Trophoblast cell (in vitro differentiated cells and primary cell): ENCODE measurements at regions not wholly inside any gene's neighbourhood (a gene's known extent, or its start where the extent isn't known, plus 50 kb on each side); places are given as distances from the start of the nearest gene placed in this dataset.

Source experiments
- DNase-seq, 2 donors: peaks; one replicate each; pipeline ENCODE4 v3.0.0-alpha.2; 2016
- H2AFZ ChIP-seq: 2 replicates; pipeline ENCODE4 v1.6.1; 2013; ENCODE audit warnings: low read length, moderate library complexity, mild to moderate bottlenecking; ENCODE audit not compliant: insufficient read depth, poor library complexity
- H2AK5ac ChIP-seq: 2 replicates; pipeline ENCODE4 v1.6.1; 2013; ENCODE audit warnings: mild to moderate bottlenecking, low read length
- H2BK120ac ChIP-seq: 2 replicates; pipeline ENCODE4 v1.6.1; 2013; ENCODE audit warnings: low read length, mild to moderate bottlenecking, moderate library complexity; ENCODE audit not compliant: insufficient read depth, poor library complexity
- H2BK12ac ChIP-seq: 2 replicates; pipeline ENCODE4 v1.6.1; 2013; ENCODE audit warnings: mild to moderate bottlenecking, low read length, moderate library complexity
- H2BK5ac ChIP-seq: 2 replicates; pipeline ENCODE4 v1.6.1; 2013; ENCODE audit warnings: low read length, low read depth, moderate library complexity, mild to moderate bottlenecking; ENCODE audit not compliant: poor library complexity
- H3K14ac ChIP-seq: 2 replicates; pipeline ENCODE4 v1.6.1; 2013; ENCODE audit warnings: mild to moderate bottlenecking, low read length
- H3K18ac ChIP-seq: 2 replicates; pipeline ENCODE4 v1.6.1; 2013; ENCODE audit warnings: mild to moderate bottlenecking, low read length
- H3K23ac ChIP-seq: 2 replicates; pipeline ENCODE4 v1.6.1; 2013; ENCODE audit warnings: low read length
- H3K27ac ChIP-seq: 2 replicates; pipeline ENCODE4 v1.5.1; 2013; ENCODE audit warnings: low read depth, mild to moderate bottlenecking, inconsistent platforms, low read length, moderate library complexity
- H3K27me3 ChIP-seq: 2 replicates; pipeline ENCODE4 v1.6.1; 2013; ENCODE audit warnings: inconsistent platforms, mild to moderate bottlenecking, low read length, moderate library complexity; ENCODE audit not compliant: insufficient read depth
- H3K36me3 ChIP-seq, 2 experiments: 1 replicate in 1 of 2; 2 replicates in 1 of 2; pipeline ENCODE4 v1.6.1; 2013; ENCODE audit warnings: low read length in 2 of 2, mild to moderate bottlenecking in 2 of 2, moderate library complexity in 1 of 2; ENCODE audit not compliant: insufficient read depth in 2 of 2, control insufficient read depth in 1 of 2
- H3K4ac ChIP-seq: 2 replicates; pipeline ENCODE4 v1.6.1; 2013; ENCODE audit warnings: low read depth, mild to moderate bottlenecking, low read length, moderate library complexity
- H3K4me1 ChIP-seq, 2 experiments: 1 replicate in 1 of 2; 2 replicates in 1 of 2; pipeline ENCODE4 v1.6.1; 2013; ENCODE audit warnings: low read length in 2 of 2, mild to moderate bottlenecking in 2 of 2, moderate library complexity in 1 of 2; ENCODE audit not compliant: insufficient read depth in 2 of 2, control insufficient read depth in 1 of 2
- H3K4me2 ChIP-seq: 2 replicates; pipeline ENCODE4 v1.6.1; 2013; ENCODE audit warnings: inconsistent platforms, mild to moderate bottlenecking, low read length, moderate library complexity
- H3K4me3 ChIP-seq: 2 replicates; pipeline ENCODE4 v1.5.1; 2013; ENCODE audit warnings: mild to moderate bottlenecking, low read depth, low read length, inconsistent platforms
- H3K79me1 ChIP-seq: one replicate; pipeline ENCODE4 v1.6.1; 2013; ENCODE audit warnings: low read length
- H3K79me2 ChIP-seq: 2 replicates; pipeline ENCODE4 v1.6.1; 2013; ENCODE audit warnings: low read length, mild to moderate bottlenecking; ENCODE audit not compliant: control insufficient read depth, insufficient read depth, poor library complexity
- H3K9ac ChIP-seq: 2 replicates; pipeline ENCODE4 v1.6.1; 2013; ENCODE audit warnings: mild to moderate bottlenecking, low read length
- H3K9me3 ChIP-seq: 2 replicates; pipeline ENCODE4 v1.6.1; 2013; ENCODE audit warnings: low read depth, mild to moderate bottlenecking, control low read depth, inconsistent platforms, low read length; ENCODE audit not compliant: insufficient read depth
- H4K12ac ChIP-seq: 2 replicates; pipeline ENCODE4 v1.6.1; 2013; ENCODE audit warnings: low read depth, mild to moderate bottlenecking, low read length, moderate library complexity
- H4K8ac ChIP-seq: 2 replicates; pipeline ENCODE4 v1.6.1; 2013; ENCODE audit warnings: low read depth, mild to moderate bottlenecking, low read length, moderate library complexity
- H4K91ac ChIP-seq: one replicate; pipeline ENCODE4 v1.6.1; 2013; ENCODE audit warnings: low read depth, mild to moderate bottlenecking, low read length, moderate library complexity
- WGBS: extraction: QIAGEN DNeasy Blood & Tissue Kit; methylation state at CpG from one replicate; pipeline ENCODE4 v1.1.7; 2013; ENCODE audit warnings: missing lambda C conversion rate; ENCODE audit not compliant: insufficient read length, insufficient coverage; ENCODE audit errors: extremely low coverage; 5-methylcytosine and 5-hydroxymethylcytosine counted together

- Histone ChIP-seq H3K4me1 (no peaks in the 10 kb centered on the region), H4K8ac (no peak overlapping the region), H3K79me2 (no peaks in the 10 kb centered on the region), H3K36me3 (no peaks in the 10 kb centered on the region), H4K91ac (no peak overlapping the region), H3K27ac (no peak overlapping the region), H2BK120ac (no peak overlapping the region), H3K23ac (no peak overlapping the region), H3K9ac (no peak overlapping the region), H3K27me3 (no peaks in the 10 kb centered on the region), H3K4me2 (no peak overlapping the region), H3K18ac (no peak overlapping the region), H3K4me3 (no peak overlapping the region), H2AFZ (no peak overlapping the region), H3K79me1 (peaks cover 5% of the 10 kb centered on the region), H2BK5ac (no peak overlapping the region), H3K4ac (no peak overlapping the region), H4K12ac (no peak overlapping the region), H2AK5ac (no peak overlapping the region), H2BK12ac (no peak overlapping the region), H3K9me3 (no peaks in the 10 kb centered on the region), H3K14ac (no peak overlapping the region)
- no CpG with 5 or more reads among the region's 1 CpG for WGBS
- DNase-seq, result peak in 1 of 2 donors; percentile 72
These were observed 201.7 kb upstream of the DCN start for GRCh38 chr12:91384366-91384765.

GRCh38 chr12:91383099-91383498 is 200.5 kb upstream of the DCN start:
- H3K23ac ChIP-seq, result no peak overlapping the region
- no peak overlapping the region for H3K18ac ChIP-seq

GRCh38 chr12:91382081-91382543 is 199.5 kb upstream of the DCN start:
- DNase-seq, result peak; percentile 44 to 90
- Histone ChIP-seq H3K27me3 (no peaks in the 10 kb centered on the region), H3K79me1 (peaks cover 5% of the 10 kb centered on the region), H2BK12ac (no peak overlapping the region), H4K8ac (no peak overlapping the region), H3K4me3 (no peak overlapping the region), H3K79me2 (no peaks in the 10 kb centered on the region), H2BK120ac (peak overlapping the region; percentile 56), H3K4me2 (peak overlapping the region; percentile 69), H2AK5ac (no peak overlapping the region), H4K12ac (no peak overlapping the region), H3K36me3 (no peaks in the 10 kb centered on the region), H3K9me3 (no peaks in the 10 kb centered on the region), H2AFZ (no peak overlapping the region), H3K14ac (no peak overlapping the region), H3K27ac (peak overlapping the region; percentile 83), H3K18ac (no peak overlapping the region), H3K4me1 (no peaks in the 10 kb centered on the region), H3K4ac (no peak overlapping the region), H2BK5ac (no peak overlapping the region), H4K91ac (no peak overlapping the region), H3K9ac (no peak overlapping the region), H3K23ac (no peak overlapping the region)
- no CpG with 5 or more reads among the region's 4 CpGs for WGBS

More at GRCh38 chr12:91383099-91383498, 200.5 kb upstream of the DCN start:
- Histone ChIP-seq H2AK5ac (no peak overlapping the region), H3K9ac (no peak overlapping the region), H2BK120ac (no peak overlapping the region), H3K4me1 (no peaks in the 10 kb centered on the region), H4K8ac (no peak overlapping the region), H3K9me3 (no peaks in the 10 kb centered on the region), H4K12ac (no peak overlapping the region), H3K36me3 (no peaks in the 10 kb centered on the region), H3K4me3 (no peak overlapping the region), H4K91ac (peak overlapping the region; percentile 7), H3K14ac (peak overlapping the region; percentile 34), H3K27ac (no peak overlapping the region), H3K4ac (no peak overlapping the region), H3K4me2 (no peak overlapping the region), H2BK5ac (no peak overlapping the region), H3K79me1 (peaks cover 5% of the 10 kb centered on the region), H2BK12ac (peak overlapping the region; percentile 65), H2AFZ (no peak overlapping the region), H3K27me3 (no peaks in the 10 kb centered on the region), H3K79me2 (no peaks in the 10 kb centered on the region)
- DNase-seq, result no peak
- WGBS, result no CpG with 5 or more reads among the region's 3 CpGs

- H3K79me2 ChIP-seq, result no peaks in the 10 kb centered on the region
- whole genome bisulfite sequencing, result no CpG with 5 or more reads among the region's 11 CpGs
- H4K8ac ChIP-seq, result no peak overlapping the region
- no peak overlapping the region for H2BK5ac ChIP-seq
- no peak overlapping the region for H3K18ac ChIP-seq
- H2AK5ac ChIP-seq, result no peak overlapping the region
- H3K4ac ChIP-seq, result no peak overlapping the region
- no peaks in the 10 kb centered on the region for H3K36me3 ChIP-seq
- no peak overlapping the region for H2AFZ ChIP-seq
- no peak overlapping the region for H3K9ac ChIP-seq
- no peaks in the 10 kb centered on the region for H3K4me1 ChIP-seq
- H2BK120ac ChIP-seq, result peak overlapping the region; percentile 41
- no peak overlapping the region for H4K12ac ChIP-seq
- H3K4me3 ChIP-seq, result no peak overlapping the region
- no peak overlapping the region for H3K23ac ChIP-seq
- no peak overlapping the region for H4K91ac ChIP-seq
- H2BK12ac ChIP-seq, result no peak overlapping the region
- DNase-seq, result peak in 1 of 2 donors; percentile 28
- H3K14ac ChIP-seq, result no peak overlapping the region
- peak overlapping the region; percentile 60 for H3K4me2 ChIP-seq
- H3K79me1 ChIP-seq, result peaks cover 7% of the 10 kb centered on the region
- H3K27ac ChIP-seq, result peak overlapping the region; percentile 83
- H3K27me3 ChIP-seq, result no peaks in the 10 kb centered on the region
- H3K9me3 ChIP-seq, result no peaks in the 10 kb centered on the region
These were observed 198.7 kb upstream of the DCN start for GRCh38 chr12:91381309-91381804.
